GM18520 (cell line): ENCODE measurements at regions not wholly inside any gene's neighbourhood (a gene's known extent, or its start where the extent isn't known, plus 50 kb on each side); places are given as distances from the start of the nearest gene placed in this dataset.

Source experiments
- ATAC-seq: cut with Tn5 transposase; IDR thresholded peaks from one replicate; pipeline ENCODE4 v1.9.1; 2021; ENCODE audit not compliant: unreplicated experiment

- no peak for ATAC-seq
Measured at GRCh38 chr6:170100046-170100445, 190.8 kb downstream of the DLL1 start.

DNA sequence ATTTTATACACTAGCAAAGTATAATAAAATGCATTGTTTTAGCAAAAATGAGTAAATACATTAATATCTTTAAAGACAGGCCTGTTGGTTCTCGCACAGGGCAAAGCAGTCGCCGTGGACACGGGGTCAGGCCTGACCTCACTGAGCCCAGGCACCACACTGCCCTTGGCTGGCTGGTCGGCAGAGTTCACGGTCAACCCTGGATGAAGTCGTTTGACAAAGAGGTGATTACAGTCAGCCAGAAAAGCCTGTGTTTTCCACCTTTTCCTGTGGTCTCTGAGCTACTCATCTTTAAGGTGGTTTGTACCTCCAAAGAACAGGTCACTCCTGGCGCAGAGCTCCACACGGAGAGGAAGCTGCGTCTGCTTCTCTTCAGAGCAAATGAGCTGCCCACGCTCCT, 191.5 kb downstream of the DLL1 start:
- no peak for ATAC-seq

GRCh38 chr6:170098428-170099170, 192.3 kb downstream of the DLL1 start:
- no peak for ATAC-seq

DNA sequence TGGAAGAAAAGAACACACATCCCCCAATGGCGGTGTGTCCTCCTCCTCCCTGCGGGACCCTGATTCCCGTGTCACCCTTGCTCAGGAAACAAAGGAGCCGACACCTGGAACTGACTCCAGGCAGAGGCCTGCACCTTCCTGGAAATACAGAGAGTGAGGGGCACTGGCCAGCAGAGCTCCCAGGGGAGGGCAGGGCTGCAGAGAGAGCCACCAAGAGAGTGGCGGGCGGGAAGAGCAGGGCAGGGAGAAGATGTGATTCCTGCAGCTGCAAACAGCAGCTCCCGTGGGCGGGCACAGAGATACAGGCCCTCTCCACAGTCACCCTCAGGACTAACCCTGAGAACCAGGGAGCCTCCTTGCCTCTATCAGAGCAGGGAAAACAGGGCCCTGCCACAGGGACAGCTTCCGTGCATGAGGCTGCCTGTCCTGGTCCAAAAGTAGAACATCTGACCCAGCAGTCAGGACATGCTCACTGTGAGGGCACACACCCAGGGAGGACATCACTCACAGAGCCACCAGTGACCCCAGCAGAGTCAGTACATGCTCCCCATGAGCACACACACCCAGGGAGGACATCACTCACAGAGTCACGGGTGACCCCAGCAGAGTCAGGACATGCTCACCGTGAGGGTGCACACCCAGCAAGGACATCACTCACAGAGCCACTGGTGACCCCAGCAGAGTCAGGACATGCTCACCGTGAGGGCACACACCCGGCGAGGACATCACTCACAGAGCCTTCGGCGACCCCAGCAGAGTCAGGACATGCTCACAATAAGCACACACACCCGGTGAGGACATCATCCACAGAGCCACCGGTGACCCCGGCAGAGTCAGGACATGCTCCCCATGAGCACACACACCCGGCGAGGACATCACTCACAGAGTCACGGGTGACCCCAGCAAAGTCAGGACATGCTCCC, 193.1 kb downstream of the DLL1 start:
- no peak for ATAC-seq

DNA sequence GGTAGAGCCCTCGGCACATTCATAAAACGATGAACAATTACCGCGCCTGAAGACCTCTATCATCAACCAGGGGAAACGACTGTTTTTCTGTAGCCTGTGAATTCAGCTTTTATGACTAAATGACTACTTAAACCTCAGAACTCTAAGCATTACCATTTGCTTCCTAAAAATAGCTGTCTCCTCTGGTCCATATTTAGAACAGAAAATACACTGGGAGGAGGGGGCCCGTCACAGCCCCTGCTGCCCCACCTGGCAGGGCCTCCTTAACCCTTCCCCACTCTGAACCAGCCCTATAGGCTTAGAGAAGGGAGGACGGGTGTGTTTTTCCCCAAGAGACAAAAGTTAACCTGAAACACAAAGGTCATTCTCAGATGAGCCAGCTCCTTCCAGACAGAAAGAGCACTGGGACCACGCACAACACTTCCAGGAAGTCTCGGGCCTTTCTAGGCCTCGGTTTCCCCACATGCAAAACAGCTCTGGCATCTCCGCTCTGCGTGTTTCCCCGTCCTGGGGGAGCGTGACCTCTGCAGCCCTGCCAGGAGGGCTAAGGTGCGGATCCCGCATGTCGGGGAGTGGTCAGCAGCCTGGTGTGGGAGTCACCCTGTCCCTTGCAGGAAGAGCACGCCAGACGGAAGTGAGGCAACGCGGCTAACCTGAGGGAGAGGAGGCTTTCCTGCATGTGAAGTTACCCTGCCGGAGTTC, 193.9 kb downstream of the DLL1 start:
- no peak for ATAC-seq

DNA sequence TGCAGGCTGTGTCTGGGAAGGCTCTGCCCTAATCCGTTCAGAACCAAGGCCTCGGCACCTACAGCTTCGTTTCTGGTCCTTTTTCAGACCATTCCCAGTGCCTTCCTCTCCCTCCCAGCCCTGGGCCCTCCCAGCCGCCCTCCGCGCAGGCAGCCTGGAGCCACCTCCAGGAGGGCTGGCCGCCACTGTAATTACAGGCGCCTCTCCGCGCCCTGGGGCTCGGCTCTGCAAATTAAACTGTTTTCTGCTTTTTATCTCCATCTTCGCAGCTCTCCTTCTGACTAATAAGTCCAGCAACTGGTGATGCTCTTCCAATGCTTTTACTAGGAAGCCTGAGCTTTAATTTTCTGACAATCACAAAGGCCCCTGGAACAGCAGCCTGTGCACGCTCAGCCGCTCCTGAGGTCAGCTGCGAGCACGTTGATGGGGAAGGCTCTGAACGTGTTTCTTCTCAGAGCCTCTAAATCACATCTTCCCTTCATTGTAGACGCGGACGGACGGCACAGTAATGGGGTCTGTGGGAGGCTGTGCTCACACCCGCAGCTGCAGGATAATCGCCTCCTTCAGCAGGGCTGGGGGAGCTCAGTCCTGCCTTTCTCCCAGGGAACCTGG, 194.6 kb downstream of the DLL1 start:
- ATAC-seq: no peak

DNA sequence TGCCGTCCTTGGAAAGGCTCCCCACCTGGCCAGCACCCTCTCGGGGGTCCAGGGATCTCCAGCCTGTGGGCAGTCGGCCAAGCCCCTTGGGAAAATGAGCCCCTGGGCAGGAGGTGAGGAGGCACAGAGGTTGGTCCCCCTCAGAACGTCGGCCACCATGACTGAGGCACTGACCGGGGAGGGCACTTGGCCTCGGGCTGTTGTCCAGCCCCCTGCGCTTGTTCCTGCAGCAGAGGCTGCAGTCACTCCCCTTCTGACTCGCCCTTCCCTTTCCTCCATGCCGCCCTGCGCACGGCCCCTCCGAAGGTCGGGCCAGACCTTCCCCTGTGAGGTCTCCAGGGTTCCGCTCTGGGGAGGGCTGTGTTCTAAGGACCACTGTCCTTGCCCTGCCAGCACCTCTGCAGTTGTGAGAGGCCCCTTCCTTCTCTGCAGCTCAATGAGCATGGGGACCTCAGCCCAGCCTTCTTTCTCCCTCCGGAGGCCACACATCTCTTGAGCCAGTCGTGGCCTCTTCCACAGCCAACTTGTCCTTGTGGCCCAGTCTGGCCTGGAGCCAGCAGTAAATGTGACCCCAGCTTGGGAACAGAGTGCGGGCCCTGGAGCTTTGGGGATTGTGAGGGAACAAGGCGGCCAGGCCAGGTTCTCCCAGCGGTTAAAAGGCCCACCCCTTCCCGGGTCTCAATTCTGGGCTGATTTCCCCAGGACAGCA, 195.5 kb downstream of the DLL1 start:
- no peak for ATAC-seq

DNA sequence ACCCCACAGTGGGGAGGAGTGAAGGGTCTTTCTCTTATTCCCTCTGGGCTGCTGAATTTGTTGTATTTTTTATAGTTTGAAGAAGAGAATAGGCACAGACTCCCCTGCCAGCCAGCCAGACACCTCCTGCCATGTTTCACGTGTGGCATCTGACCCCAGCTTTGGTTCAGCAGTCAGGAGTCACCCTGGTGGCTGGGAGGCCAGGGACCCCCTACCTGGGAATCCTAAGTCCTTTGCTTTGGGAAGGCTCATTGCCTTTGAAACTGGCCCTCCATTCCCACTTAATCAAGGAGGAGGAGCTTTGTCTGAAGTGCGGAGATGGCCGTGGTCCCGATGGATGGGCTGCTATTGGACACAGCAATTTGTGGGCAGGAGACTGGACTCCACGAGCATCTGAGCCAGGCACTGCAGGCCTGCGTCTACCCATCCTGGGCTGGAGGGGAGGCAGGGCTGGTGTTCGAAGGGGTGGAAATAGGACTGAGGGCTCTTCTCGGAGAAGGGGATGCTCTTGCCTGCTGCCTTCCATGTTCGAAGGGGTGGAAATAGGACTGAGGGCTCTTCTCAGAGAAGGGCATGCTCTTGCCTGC, 196.1 kb downstream of the DLL1 start:
- no peak for ATAC-seq

DNA sequence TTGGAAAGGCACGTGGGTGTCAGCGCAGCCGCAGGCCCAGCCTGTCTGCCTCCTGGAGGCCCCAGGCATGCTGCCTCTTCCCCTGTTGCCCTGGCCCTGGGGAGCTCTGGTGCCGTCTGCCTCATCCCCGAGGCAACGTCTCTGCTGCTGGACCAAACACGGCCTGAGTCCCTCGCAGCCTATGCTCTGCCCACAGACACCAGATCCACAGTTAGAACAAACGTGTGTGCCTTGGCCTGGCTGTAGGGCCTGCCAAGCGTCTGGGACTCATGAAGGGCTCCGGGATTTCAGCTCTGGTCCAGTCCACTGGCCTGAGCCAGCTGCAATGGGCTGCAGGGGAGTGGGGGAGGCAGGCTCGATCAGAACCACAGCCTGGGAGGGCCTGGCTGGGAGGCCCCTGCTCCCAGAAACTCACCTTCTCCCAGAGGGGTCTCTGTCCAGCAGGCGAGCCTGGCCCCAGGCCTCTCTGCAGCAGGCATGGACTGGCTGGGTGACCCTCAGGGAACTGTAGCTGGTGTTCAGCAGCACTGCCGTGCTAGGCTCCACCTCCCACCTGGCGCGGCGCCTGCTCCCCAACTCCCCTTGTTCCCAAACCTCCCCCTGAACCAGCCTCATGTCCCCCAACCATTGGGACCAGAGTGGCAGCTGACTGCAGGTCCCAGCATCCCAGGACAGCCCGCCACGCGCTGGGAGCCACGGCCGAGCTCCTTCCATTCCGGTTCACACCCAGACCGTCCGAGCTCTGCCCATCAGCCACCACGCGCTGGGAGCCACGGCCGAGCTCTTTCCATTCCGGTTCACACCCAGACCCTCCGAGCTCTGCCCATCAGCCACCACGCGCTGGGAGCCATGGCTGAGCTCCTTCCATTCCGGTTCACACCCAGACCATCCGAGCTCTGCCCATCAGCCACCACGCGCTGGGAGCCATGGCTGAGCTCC, 197.0 kb downstream of the DLL1 start:
- ATAC-seq: no peak

GRCh38 chr6:170093276-170093657, 197.6 kb downstream of the DLL1 start:
- no peak for ATAC-seq

DNA sequence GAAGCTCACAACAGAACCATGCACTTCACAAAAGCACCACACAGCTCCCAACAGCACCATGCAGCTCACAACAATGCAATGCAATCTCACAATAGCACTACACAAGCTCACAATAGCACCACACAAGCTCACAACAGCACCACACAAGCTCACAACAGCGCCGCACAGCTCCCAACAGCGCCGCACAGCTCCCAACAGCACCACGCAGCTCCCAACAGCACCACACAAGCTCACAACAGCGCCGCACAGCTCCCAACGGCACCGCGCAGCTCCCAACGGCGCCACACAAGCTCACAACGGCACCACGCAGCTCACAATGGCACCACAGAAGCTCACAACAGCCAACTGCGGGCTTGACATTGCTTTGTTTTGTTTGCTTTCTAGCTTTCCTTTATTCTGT, 198.1 kb downstream of the DLL1 start:
- no peak for ATAC-seq

GRCh38 chr6:170091639-170092579, 199.0 kb downstream of the DLL1 start:
- no peak for ATAC-seq

DNA sequence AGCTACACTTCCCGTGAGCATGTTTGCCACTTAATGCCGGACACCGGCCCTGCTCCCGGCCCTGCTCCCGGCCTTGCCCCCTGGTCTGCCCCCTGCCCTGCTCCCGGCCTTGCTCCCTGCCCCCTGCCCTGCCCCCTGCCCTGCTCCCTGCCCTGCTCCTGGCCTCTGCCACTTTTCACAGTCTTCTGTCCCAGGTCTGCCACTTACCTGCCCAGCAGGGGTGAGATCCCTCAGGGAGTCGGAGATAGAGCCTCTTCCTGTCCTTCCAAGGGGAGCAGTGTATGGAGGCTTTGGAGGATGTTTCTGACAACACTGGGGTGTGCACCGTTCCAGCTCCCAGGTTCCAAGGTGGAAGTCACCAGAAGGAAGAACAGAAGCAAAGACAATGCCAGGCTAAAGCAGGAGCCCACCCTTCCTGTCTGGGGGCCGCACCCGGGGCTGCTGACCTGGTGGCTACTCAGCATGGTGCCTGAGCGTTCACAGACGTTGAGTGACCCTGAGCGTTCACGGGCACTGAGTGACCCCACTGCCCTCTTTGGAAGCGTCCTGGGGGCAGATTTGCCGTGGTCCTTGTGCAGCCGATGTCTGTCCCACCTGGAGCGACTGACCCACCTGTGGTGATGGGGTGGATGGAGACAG, 199.8 kb downstream of the DLL1 start:
- ATAC-seq: no peak

DNA sequence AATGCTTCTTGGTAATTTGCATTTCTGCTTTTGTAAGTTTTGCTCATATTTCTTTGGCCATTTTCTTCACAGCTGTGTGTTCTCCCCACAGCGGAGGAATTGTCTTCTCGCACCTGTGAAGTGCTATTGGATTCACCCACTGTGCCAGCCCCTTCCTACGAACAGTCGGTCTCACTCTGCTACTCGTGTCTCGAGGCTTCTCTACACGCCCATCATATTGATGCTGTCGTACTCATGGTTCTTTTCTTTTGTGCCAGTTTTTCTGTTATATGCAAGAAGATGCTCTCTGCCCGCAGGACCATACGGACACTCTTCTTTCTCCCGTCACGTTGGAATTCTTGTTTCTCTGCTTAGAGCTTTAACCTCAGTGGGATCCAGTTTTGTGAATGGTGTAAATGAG, 200.3 kb downstream of the DLL1 start:
- ATAC-seq: no peak

DNA sequence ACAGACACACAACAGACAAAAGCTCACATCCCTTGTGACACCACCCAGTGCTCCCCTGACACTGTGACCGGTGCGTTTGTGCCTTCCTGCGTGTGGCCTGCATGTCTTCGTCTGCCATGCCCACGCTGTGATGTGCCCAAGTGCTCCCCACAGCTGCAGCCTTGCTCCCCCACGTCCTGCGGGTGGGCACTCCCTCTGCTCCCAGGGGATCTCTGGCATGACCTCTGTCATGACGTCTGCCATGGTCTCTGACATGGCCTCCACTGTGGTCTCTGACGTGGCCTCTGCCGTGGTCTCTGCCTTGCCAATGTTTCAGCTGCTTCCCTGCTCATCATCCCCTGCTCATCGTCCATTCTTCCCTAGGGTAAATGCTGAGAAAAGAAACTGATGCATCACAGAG, 200.9 kb downstream of the DLL1 start:
- peak; percentile 11 for ATAC-seq

GRCh38 chr6:170088582-170088955, 202.3 kb downstream of the DLL1 start:
- ATAC-seq: no peak

GRCh38 chr6:170087941-170088581, 202.8 kb downstream of the DLL1 start:
- no peak for ATAC-seq
